ENCODE measurements at regions not wholly inside any gene's neighbourhood (a gene's known extent, or its start where the extent isn't known, plus 50 kb on each side); places are given as distances from the start of the nearest gene placed in this dataset.

DNA sequence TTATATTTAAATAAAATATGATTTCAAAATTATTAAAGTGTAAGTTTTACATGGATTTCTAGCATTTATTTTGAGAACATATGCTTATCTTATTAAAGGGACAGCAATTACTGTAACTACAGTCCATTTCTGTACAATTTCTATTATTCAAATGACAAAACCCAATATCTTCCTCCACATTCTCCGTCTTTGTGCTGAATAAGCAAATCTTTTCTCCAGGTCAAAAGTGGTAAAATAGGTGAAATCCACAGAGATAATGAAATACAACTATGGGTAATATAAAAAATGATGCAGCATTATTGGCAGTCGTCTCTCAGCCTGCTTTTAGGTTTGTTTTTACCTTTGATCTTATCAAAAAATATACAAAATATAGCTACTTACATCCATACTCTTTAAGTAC lies 79.4 kb upstream of the OTX2 start:
- TF ChIP-seq, protein P1, sequence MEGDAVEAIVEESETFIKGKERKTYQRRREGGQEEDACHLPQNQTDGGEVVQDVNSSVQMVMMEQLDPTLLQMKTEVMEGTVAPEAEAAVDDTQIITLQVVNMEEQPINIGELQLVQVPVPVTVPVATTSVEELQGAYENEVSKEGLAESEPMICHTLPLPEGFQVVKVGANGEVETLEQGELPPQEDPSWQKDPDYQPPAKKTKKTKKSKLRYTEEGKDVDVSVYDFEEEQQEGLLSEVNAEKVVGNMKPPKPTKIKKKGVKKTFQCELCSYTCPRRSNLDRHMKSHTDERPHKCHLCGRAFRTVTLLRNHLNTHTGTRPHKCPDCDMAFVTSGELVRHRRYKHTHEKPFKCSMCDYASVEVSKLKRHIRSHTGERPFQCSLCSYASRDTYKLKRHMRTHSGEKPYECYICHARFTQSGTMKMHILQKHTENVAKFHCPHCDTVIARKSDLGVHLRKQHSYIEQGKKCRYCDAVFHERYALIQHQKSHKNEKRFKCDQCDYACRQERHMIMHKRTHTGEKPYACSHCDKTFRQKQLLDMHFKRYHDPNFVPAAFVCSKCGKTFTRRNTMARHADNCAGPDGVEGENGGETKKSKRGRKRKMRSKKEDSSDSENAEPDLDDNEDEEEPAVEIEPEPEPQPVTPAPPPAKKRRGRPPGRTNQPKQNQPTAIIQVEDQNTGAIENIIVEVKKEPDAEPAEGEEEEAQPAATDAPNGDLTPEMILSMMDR (IDR thresholded peaks at IDR 0.05) = no peak
- TF ChIP-seq EP300 (IDR thresholded peaks at IDR 0.05) = no peak

Measured in suprapubic skin (tissue), 3 donors.